ENCODE measurements at regions not wholly inside any gene's neighbourhood (a gene's known extent, or its start where the extent isn't known, plus 50 kb on each side); places are given as distances from the start of the nearest gene placed in this dataset.

DNA sequence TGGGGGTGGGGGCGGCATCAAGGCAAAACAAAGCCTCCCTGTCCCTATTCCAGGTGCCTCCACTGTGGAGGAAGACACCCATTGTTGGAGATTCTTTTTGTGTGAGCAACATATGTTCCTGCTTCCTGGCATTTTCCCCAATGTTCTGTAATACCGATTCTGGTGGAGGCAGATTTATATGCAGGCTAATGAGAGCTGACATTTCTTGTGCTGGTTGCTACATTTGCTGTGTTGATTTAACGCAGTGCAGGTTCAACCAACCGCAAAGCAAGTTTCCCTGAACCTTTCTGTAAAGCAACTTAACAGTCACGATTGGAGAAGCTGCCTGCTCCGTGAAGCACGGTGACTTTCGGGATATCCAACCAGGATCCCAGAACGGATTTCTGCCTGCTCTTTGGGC lies 260.5 kb downstream of the CBLN1 start:
- no peak for DNase-seq

DNA sequence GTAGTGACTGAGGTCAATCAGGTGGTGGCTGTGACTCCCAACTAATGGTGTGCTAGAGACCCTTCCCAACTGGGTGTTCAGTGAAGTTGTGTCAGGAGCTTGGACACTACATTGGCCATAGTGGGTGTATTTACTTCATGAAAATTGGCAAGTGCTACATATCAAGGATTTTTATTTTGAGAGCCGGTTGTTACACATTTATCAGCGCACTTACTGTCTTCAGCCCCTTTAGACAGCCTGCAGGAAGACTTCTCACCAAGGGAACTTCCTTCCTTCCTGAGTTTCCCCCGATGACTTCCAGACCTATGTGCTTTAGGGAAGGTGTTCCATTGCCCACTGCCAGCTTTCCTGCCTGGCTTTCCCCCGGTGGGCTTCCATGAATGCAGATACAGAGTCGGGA lies 261.2 kb downstream of the CBLN1 start:
- no peak for DNase-seq

DNA sequence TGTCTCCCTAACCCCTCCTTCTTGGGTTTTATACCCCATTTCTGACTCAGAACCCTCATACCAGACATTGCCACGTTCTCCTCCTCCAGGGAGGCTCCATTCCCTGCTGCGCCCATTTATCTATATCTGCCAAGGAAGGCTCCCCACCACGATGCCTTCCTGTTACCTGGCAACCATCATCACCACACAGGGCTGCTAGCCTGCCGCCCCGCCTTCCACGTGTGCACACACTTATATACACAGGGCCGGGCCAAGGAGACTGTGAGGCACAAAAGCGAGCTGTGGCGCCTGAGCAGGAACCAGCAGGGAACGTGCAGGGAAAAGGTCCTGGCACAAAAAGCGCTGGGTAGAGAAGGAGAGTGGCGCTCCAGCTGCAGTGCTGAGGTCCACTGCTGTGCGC lies 261.8 kb downstream of the CBLN1 start:
- no peak for DNase-seq

DNA sequence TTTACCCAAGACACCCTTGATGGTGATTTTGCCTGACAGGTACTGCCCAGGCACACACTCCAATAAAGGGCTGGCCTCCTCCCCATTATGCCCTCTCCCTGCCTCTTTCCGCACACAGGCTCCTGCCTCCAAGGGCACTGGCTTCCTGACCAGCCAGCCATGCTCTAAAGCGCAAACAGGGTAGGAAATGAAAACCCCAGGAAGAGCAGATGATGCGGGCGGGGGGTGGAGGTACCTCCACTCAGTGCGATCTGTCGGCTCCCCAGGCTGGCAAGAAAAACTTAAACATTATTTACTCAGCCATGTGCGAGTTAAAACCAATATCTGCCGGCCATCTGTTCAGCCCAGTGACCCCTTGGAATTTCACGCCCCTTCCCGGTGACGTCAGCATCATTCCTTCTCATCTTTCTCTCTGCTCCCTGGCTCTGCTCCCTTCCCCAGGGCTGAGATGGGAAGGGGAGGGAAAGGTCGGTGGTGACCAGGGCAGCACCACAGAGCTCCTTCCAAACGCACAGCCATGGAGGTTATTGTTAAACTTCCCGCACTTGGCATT lies 262.5 kb downstream of the CBLN1 start:
- DNase-seq, result no peak

DNA sequence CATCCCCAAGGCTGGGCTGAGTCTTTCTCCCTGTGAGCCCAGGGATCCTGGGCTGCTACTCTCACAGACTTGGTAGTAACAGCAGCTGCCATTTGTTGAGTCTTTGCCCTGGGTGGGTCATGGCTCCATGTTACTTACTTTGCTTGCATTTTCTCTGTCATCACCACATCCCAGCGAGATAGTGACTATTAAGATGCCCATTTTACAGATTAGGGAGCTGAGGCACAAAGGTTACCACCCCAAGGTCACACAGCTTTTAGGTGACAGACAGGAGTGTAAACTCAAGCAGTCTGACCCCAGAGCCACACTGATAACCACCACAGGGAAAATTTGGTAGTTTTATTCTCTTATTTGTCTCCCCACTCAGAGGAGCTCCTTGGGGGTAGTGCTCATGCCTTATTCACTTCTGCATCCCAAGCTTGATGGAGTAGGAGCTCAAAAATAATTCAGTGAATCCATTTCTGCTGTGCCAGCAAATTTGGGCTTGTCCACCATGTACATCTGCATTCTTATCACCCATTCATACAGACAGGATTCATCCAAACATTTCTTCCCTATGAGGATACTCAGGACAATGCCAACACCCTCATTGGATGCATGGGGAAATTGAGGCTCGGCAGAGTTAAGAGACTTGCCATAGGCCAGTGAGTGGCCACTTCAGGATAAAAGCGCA lies 263.2 kb downstream of the CBLN1 start:
- no peak for DNase-seq

DNA sequence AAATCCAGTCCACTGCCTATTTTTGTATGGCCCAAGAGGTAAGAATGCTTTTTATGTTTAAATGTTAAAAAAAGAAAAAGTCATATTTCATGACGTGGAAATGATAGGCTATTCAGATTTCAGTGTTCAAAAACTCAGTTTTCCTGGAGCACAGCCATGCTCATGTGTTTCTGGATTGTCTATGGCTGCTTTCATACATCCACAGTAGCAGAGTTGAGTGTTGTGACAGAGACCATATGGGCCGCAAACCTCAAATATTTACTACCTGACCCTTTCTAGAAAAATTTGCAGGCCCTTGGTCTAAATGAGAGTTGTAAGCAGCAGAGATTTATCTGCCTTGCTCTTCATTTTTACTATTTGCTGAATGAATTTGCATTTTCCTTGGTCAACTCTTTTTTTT lies 264.1 kb downstream of the CBLN1 start:
- DNase-seq, result no peak

DNA sequence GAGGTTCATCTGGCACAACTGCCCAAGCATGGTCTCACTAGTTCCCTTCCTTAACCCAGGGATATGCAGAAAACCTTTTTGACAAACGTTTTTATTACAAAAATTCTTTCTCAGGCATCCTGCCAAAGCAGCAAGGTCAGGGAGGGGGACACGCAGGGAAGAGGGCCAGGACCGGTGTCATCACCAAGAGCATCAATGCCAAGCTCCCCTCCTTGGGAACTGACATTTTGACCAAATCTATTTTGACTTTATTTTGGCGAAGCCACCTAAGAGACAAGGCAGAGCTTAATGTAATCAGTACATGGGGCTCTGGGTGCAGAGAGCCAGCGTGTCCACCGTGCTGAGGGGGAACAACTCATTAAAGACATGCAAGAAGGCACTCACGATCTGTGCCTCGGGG lies 265.2 kb downstream of the CBLN1 start:
- no peak for DNase-seq

DNA sequence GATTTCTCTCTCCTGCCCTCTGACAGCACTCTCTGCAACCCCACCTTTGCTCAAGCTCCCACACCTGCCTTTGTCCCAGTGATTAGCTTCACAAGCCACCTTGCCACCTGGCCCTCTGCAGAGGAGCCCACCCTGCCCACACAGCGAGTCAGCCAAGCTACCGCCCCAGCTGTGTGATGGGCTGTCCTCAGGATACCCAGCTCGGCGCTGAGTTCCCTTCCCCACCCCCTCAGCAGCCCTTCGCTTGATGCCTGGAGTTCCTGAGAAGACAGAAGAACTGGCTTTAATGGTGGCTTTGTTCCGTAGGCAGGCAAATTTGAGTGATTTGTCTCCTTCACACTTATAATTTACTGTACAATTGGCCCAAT lies 266.4 kb downstream of the CBLN1 start:
- DNase-seq, result no peak

DNA sequence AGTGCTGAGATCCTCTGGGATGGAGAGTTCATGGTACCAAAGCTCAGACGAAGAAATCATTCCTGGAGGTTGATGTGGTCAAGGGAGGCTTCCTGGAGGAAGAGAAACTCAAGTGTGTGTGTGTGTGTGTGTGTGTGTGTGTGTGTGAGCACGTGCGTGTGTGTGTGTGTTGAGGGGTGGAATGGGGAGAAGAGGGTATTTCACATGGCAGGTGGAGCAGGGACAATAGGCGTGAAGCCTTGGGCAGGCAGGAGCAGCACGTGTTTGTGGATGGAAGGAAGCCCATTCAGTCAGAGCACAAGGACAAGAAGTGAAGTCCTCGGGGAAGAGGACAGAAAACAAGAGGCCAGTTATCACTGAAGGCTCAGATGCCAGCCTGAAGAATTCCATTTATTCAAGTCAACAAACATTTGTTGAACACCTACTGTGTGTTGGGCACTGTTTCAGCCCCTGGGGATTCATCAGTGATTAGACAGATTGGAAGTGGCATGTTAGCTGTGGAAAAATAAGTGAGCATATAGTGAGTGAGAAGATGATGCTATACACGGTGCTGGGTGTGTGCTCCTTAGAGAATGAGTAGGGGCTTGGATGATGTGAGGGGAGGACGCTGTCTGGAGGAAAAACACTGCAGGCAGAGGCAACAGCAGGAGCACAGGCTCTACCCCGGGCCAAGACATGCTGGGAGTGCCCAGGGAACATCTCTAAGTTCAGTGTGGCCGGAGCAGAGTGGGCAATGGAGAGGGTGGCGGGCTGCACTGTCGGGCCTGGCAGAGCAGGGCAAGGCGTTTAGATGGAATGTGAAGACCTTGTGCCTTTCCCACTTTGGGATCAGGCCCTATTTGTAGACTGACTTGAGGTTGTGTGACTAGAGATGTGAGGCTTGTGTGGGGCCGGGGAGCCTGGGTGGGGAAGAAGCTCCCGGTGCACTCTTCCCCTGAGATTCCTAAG lies 267.1 kb downstream of the CBLN1 start:
- no peak for DNase-seq

DNA sequence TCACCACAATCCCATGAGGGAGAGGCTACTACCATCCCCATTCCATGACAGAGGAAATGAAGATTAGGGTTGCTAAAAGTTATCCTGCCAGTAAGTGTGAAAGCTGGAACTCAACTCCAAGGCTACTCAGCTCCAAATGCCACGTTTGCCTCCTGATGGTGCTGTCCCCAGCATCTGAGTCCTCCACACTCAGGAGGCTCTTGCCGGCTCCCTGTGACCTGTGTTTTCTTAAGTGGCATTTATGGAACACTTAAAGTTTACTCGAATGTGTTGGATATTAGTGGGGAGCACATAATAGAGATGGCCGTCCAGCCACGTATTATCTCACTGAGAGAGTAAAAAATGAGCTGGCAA lies 267.9 kb downstream of the CBLN1 start:
- no peak for DNase-seq

DNA sequence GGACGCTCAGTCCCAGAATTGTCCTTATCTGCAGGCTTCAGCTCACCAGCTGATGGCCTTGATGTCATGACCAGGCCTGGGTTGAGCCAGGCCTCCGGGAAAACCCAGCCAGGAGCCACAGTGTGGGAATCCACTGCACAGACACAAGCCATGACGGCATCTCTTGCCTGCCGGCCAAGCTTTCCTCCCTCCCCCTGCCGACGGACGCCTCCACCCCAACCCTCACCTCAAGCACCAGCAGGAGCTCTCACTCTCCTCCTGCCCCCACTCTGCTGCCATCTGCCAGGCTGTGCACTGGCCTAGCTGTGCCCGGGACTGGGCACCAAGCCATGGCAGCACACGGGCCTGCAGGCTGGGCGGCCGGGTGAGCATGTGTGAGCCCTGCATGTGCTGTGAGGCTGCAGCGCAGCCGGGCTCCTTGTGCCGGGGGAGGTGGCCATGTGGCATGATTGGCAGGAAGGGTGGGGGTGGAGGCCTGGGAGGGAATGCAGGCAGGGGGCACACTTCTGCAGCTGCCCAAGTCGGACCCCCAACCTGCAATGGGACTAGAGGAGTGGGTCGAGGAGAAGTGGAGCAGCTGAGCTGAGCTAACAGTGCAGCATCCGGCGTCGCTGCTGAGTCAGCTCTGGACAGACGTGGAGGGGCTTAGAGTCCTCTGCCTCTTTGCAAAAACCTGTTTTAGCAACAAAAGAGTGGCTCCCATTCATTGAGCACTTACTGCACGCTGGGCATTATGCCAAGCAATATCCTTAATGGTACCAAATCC lies 268.5 kb downstream of the CBLN1 start:
- no peak for DNase-seq

DNA sequence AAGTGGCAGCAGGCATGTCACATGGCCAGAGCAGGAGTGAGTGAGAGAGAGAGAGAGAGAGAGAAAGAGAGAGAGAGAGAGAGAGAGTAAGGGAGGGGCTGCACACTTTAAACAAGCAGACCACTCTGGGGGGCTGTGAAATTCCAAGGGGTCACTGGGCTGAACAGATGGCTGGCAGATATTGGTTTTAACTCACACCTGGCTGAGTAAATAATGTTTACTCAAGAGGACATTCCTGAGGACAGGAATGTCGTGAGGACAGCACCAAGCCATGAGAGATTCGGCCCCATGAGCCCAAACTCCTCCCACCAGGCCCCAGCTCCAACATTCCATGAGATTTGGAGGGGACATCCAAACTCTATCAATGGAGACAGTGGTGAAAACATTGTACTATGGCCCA lies 269.7 kb downstream of the CBLN1 start:
- no peak for DNase-seq

DNA sequence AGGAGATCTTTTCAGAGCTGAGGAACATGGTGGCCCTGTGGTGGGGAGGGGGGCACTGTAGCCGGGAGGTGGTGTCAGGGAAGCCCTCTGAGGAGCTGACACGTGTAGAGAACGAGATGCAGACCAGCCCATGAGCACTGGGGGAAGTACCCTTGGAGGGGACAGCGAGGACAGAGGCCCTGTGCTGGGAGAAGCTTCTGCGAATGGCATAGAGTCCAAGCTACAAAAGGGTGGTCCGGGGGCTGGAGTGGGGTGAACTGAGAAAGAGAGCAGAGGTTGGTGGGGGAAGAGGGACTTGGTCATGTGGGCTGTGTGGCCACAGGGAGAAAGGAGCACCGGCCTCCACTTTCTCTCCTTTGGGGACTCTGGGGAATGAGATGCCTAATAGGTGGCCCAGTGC lies 270.8 kb downstream of the CBLN1 start:
- no peak for DNase-seq

DNA sequence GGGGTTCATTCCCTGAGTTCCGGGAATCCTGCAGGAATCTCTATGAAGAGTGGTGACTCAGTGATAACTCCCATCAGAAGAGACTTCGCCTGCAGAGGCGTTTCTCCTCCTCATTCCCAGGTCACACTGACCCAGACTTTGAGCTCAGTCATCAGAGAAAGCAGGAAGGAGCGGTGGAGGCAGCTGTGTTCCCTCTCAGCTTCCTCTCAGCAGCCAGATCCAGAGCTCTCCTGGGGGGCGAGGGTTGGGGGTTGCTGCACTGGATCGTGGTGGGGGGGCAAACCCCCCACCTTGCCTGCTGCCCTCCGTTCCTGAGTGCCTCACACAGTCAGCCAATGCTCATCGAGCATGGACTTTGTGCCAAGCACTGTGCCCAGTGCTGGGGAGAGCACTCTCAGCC lies 271.2 kb downstream of the CBLN1 start:
- DNase-seq, result no peak

DNA sequence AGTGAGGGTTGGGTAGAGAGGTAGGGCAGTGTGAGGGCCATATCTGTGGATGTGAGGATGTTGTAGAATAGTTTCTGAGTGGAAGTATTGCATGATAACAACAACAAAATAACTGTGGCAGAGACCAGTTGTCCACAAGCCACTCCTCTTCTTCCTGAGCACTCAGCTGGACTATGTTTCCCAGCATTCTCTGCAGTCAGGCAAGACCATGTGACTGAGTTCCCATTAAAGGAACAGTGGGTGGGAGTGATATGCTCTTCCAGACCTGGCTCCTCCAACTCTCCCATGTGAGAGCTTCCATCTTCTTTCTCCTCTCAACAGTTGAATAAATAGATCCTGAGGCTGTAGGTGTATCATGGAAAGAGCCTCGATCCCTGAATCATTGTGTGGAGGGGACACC lies 272.4 kb downstream of the CBLN1 start:
- DNase-seq, result no peak

DNA sequence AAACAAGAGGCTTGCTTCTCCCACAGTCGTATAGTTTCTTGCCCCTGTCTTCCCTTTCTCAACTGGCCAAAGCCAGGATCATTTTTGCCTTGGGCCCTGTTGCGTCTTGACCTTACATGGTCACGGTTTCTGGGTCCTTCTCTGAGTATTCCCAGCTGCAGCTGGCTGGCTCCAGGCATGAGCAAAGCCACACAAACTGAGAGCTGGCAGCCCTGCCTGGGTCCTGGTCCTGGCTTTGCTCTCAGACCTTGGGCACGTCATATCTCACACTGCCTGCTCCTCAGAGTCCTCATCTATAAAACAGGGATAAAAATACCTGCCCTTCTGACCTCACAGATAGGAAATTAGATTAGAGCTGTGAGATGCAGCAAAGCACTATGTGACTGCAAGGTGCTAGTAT lies 277.6 kb downstream of the CBLN1 start:
- DNase-seq, result no peak

DNA sequence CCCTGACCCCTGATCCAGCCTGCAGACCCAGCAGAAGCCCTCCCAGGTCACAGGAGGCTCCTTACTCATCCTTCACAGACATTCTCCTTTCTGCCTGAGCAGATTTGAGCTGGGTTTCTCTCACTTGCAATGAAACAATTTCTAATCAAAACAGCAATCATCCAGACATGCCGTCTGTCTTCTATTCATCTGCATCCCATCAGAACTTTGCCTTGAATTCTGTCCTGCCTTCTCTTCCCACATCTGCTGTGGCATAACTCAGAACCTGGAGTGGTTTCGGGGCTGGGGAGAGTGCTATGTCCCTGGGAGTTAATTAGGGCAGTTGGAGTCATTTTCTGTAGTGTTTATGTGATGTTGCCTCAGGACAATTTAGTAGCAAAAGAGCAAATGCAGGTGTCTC lies 278.6 kb downstream of the CBLN1 start:
- DNase-seq, result no peak

DNA sequence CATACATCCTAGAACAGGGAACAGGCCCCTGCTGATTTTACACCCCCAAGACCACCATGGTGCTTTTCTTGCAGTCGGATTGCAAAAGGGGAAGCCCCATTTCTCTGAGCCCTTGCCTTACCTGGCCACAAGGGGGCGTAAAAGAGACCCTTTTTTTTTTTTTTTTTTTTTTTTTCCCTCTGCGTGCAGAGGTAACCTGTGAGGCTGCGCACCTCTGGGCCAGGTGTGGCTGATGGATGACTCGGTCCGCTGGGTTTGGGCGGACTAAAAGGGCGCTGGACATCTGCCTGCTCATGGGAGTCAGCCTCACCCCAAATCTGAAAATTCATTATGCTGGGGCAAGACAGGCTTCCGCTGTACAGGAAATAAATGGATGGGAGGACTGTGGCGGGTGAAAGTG lies 281.0 kb downstream of the CBLN1 start:
- no peak for DNase-seq

DNA sequence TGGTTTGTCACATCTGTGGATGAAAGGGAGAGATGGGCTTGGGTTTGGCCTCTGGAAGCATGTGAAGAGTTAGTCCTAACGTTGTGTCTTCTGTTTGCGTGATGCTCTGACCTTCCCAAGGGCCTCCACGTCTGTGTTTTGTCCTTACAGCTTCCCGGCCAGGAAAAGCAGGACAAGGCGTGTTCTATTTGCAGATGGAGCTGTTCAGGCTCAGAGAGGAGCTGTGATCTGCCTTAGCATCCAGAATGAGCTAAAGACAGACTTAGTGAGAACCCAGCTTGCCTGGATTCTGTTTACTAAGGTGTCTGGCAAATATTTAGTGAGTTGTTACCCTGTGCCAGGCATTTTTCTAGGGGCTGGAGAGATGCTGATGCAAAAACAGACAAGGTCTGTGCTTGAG lies 282.1 kb downstream of the CBLN1 start:
- no peak for DNase-seq

DNA sequence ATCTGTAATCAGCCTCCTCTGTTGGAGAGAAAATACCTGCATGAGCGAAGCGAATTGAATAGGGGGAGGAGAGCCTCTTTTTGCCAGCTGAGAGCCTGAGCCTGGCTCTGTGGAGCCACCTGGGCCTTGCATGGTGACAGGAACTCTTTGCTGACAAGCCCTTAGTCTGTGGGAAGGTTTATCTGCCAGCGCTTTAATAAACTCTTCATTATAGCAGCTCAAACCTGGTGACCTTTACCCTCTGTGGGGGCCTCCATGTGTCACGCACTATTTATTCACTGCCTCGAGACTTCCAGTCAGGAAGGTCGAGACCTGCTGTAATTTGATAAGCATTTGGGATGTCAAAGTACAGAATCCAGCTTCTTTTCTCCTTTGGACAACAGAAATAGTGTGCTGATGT lies 282.6 kb downstream of the CBLN1 start:
- DNase-seq, result no peak

DNA sequence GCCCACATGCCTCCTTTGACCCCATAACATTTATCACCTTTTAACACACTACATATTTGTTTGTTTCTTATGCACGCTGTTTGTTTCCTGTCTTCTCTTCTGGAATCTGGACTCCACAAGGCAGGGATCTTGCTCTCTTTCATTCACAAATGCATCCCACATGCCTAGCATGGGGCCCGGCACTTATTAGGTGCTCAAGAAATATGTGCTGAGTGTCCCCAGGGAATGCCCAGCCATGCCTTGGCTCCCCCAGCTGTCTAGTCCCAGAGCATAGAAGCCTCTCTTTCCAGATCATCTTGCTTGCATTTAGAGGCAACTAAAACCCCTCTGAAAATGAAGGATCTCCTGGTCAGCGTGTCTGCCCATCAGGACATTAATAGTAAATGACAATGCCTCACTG lies 283.7 kb downstream of the CBLN1 start:
- DNase-seq, result no peak

DNA sequence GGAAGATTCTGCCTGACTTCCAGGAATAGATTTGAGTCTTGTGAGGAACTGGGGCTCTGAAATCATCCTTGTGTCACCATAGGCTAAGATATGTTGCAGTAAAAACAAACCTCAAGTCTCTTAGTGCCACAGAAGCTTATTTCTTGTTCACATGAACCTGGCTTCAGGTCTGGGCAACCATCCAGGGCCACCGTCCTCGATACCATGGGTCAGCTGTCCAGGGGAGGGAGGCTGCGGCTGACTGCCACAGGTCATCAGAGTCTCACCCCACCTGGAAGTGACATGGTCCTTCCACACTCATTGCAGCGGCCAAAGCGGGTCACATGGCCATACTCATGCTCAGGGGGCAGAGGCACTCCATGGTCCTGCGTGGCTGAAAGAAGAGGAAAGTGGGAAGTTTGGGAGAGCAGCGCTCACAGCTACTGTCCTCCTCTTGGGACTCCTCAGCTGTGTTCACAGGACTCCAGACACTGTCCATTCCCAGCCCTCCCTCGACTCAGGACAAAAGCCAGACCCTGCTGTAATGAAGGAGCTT lies 284.5 kb downstream of the CBLN1 start:
- DNase-seq, result no peak

DNA sequence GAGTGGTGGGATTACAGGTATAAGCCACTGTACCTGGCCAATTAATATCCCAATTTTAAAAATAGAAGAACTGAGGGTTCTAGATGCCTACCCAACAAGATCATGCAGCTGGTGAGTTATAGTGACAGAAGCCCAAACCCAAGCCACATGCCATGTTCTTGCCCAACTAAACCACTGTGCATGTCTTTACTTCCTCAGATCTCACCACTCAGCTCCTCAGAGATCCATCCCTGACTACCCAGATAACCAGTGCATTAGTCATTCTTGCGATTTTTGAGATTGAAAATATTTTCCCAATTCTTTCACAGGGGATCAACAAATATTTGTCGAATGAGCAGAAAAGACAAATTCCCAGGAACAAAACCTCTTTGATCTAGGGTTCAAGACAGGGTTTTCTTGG lies 303.1 kb downstream of the CBLN1 start:
- DNase-seq, result no peak

Data from CD4-positive, alpha-beta T cell treated with Interferon alpha-2 for 1 hour (primary cell).